Smooth muscle cell (in vitro differentiated cells): ENCODE measurements at regions not wholly inside any gene's neighbourhood (a gene's known extent, or its start where the extent isn't known, plus 50 kb on each side); places are given as distances from the start of the nearest gene placed in this dataset.
"Not testable (repeated sequence)": the region's sequence is repeated elsewhere in the genome, so short reads cannot be mapped to it uniquely, and the experiment has no call there.

Experiments
- DNase-seq: peaks from one replicate; lab custom pipeline; 2025; ENCODE audit not compliant: unreplicated experiment; lab: John Stamatoyannopoulos, UW
- H2AFZ ChIP-seq: fragments of 200-600 bp; sonication (generic); 2 replicates; pipeline ENCODE4 v1.6.0; 2016; ENCODE audit warnings: antibody characterized with exemption, low read depth, mild to moderate bottlenecking
- H3F3A ChIP-seq: fragments of 200-600 bp; sonication (generic); 2 replicates; pipeline ENCODE4 v1.6.0; 2017; ENCODE audit warnings: antibody characterized with exemption, low read depth
- H3K27ac ChIP-seq: fragments of 200-600 bp; sonication (generic); 2 replicates; pipeline ENCODE4 v1.5.1; 2016; ENCODE audit warnings: low read depth, mild to moderate bottlenecking
- H3K27me3 ChIP-seq: fragments of 200-600 bp; sonication (generic); 2 replicates; pipeline ENCODE4 v1.6.1; 2016; ENCODE audit warnings: low read depth, mild to moderate bottlenecking
- H3K36me3 ChIP-seq: fragments of 200-600 bp; sonication (generic); 2 replicates; pipeline ENCODE4 v1.5.1; 2016; ENCODE audit warnings: low read depth
- H3K4me1 ChIP-seq: fragments of 200-600 bp; sonication (generic); 2 replicates; pipeline ENCODE4 v1.5.1; 2016; ENCODE audit warnings: low read depth
- H3K4me2 ChIP-seq: fragments of 200-600 bp; sonication (generic); 2 replicates; pipeline ENCODE4 v1.6.0; 2016; ENCODE audit warnings: mild to moderate bottlenecking
- H3K4me3 ChIP-seq: fragments of 200-600 bp; sonication (generic); 2 replicates; pipeline ENCODE4 v1.5.1; 2016; ENCODE audit warnings: mild to moderate bottlenecking
- H3K79me2 ChIP-seq: fragments of 200-600 bp; sonication (generic); 2 replicates; pipeline ENCODE4 v1.6.0; 2016; ENCODE audit warnings: low read depth, mild to moderate bottlenecking
- H3K9ac ChIP-seq: fragments of 200-600 bp; sonication (generic); 2 replicates; pipeline ENCODE4 v1.6.0; 2016; ENCODE audit warnings: low read depth
- H3K9me3 ChIP-seq: fragments of 200-600 bp; sonication (generic); replicated peaks from 2 replicates; pipeline ENCODE4 v1.5.1; 2016; ENCODE audit warnings: low read depth
- H4K20me1 ChIP-seq: fragments of 200-600 bp; sonication (generic); 2 replicates; pipeline ENCODE4 v1.6.0; 2016; ENCODE audit warnings: low read depth
- CTCF ChIP-seq: fragments of 200-600 bp; sonication (generic); IDR thresholded peaks from 2 replicates; pipeline ENCODE4 v1.5.1; 2017; ENCODE audit warnings: borderline replicate concordance, mild to moderate bottlenecking, antibody characterized with exemption; ENCODE audit not compliant: insufficient read depth, poor library complexity, severe bottlenecking
- whole genome bisulfite sequencing: methylation state at CpG from one replicate; pipeline ENCODE4 v1.1.7; 2016; ENCODE audit warnings: low lambda C conversion rate; 5-methylcytosine and 5-hydroxymethylcytosine counted together

GRCh38 chr11:106524436-106524835 lies 447.0 kb downstream of the AASDHPPT start:
- H4K20me1 ChIP-seq: no peaks in the 10 kb centered on the region
- H3K27me3 ChIP-seq: no peaks in the 10 kb centered on the region
- no peak overlapping the region for H3K4me2 ChIP-seq
- TF ChIP-seq CTCF: no peak
- WGBS: 75% methylated on average over 2 of the region's 2 CpGs
- H3K4me1 ChIP-seq: no peaks in the 10 kb centered on the region
- no peaks in the 10 kb centered on the region for H3K36me3 ChIP-seq
- no peaks in the 10 kb centered on the region for H3F3A ChIP-seq
- no peak overlapping the region for H3K27ac ChIP-seq
- H3K9me3 ChIP-seq: no peaks in the 10 kb centered on the region
- H2AFZ ChIP-seq: no peak overlapping the region
- H3K9ac ChIP-seq: no peak overlapping the region
- no peaks in the 10 kb centered on the region for H3K79me2 ChIP-seq
- H3K4me3 ChIP-seq: no peak overlapping the region
- DNase-seq: no peak

GRCh38 chr11:106531648-106532047 lies 454.2 kb downstream of the AASDHPPT start:
- H2AFZ ChIP-seq, H3K36me3 ChIP-seq, H4K20me1 ChIP-seq, H3F3A ChIP-seq, H3K79me2 ChIP-seq, H3K9me3 ChIP-seq, DNase-seq, H3K4me1 ChIP-seq, H3K27me3 ChIP-seq, H3K27ac ChIP-seq, H3K9ac ChIP-seq, H3K4me3 ChIP-seq, H3K4me2 ChIP-seq: not testable (repeated sequence)
- WGBS: 92% methylated on average over 18 of the region's 18 CpGs

GRCh38 chr11:106533046-106533445 lies 455.6 kb downstream of the AASDHPPT start:
- H3F3A ChIP-seq: no peaks in the 10 kb centered on the region
- H3K27ac ChIP-seq: no peak overlapping the region
- no peak overlapping the region for H3K9ac ChIP-seq
- H3K4me1 ChIP-seq: no peaks in the 10 kb centered on the region
- H3K36me3 ChIP-seq: no peaks in the 10 kb centered on the region
- no peak for DNase-seq
- H3K27me3 ChIP-seq: no peaks in the 10 kb centered on the region
- 87% methylated on average over 2 of the region's 2 CpGs for WGBS
- H3K4me3 ChIP-seq: no peak overlapping the region
- TF ChIP-seq CTCF: no peak
- H3K79me2 ChIP-seq: no peaks in the 10 kb centered on the region
- H3K4me2 ChIP-seq: no peak overlapping the region
- H2AFZ ChIP-seq: no peak overlapping the region
- H4K20me1 ChIP-seq: no peaks in the 10 kb centered on the region
- H3K9me3 ChIP-seq: no peaks in the 10 kb centered on the region

- no peaks in the 10 kb centered on the region for H3K4me1 ChIP-seq
- no peak overlapping the region for H3K27ac ChIP-seq
- no peak for DNase-seq
- H3K79me2 ChIP-seq: no peaks in the 10 kb centered on the region
- H3K9me3 ChIP-seq: no peaks in the 10 kb centered on the region
- H4K20me1 ChIP-seq: no peaks in the 10 kb centered on the region
- 82% methylated on average over 5 of the region's 5 CpGs for WGBS
- no peaks in the 10 kb centered on the region for H3F3A ChIP-seq
- H3K4me3 ChIP-seq: no peak overlapping the region
- no peaks in the 10 kb centered on the region for H3K27me3 ChIP-seq
- no peak for TF ChIP-seq CTCF
- no peak overlapping the region for H3K9ac ChIP-seq
- H3K36me3 ChIP-seq: no peaks in the 10 kb centered on the region
- no peak overlapping the region for H3K4me2 ChIP-seq
- H2AFZ ChIP-seq: no peak overlapping the region
Measured at GRCh38 chr11:106540001-106540400, 462.5 kb downstream of the AASDHPPT start.
